ENCODE measurements at regions not wholly inside any gene's neighbourhood (a gene's known extent, or its start where the extent isn't known, plus 50 kb on each side); places are given as distances from the start of the nearest gene placed in this dataset.

- TF ChIP-seq CHD7 (IDR thresholded peaks at IDR 0.05; ENCODE audit: insufficient replicate concordance, low read length), result no peak
- no peak for TF ChIP-seq TEAD4 (IDR thresholded peaks at IDR 0.05; ENCODE audit: low read depth, low read length)
- TF ChIP-seq ATF2 (IDR thresholded peaks at IDR 0.05; ENCODE audit: low read length), result peak; percentile 71; the same call in 1 of the 2 replicates
Measured at GRCh38 chr1:81550753-81551152, 250.0 kb upstream of the ADGRL2 start (continued).

Data from H1 (cell line).